DOHH2 (cell line): ENCODE measurements at regions not wholly inside any gene's neighbourhood (a gene's known extent, or its start where the extent isn't known, plus 50 kb on each side); places are given as distances from the start of the nearest gene placed in this dataset.

Source experiments
- H3F3A ChIP-seq: fragments of 200-600 bp; sonication (generic), shearing (Covaris generic); 2 replicates; pipeline ENCODE4 v1.6.0; 2016; ENCODE audit warnings: antibody characterized with exemption, mild to moderate bottlenecking; ENCODE audit not compliant: control insufficient read depth, insufficient read depth
- H3K27ac ChIP-seq: fragments of 200-600 bp; sonication (generic); 2 replicates; pipeline ENCODE4 v1.5.1; 2014; ENCODE audit warnings: low read depth, mild to moderate bottlenecking, low read length, moderate library complexity
- H3K27me3 ChIP-seq: fragments of 200-600 bp; sonication (generic); 2 replicates; pipeline ENCODE4 v1.6.1; 2014; ENCODE audit warnings: mild to moderate bottlenecking, low read length, mixed read lengths; ENCODE audit not compliant: control insufficient read depth
- H3K36me3 ChIP-seq: fragments of 200-600 bp; sonication (generic); 2 replicates; pipeline ENCODE4 v1.6.1; 2014; ENCODE audit warnings: mild to moderate bottlenecking, low read length, moderate library complexity, mixed read lengths; ENCODE audit not compliant: control insufficient read depth
- H3K4me1 ChIP-seq: fragments of 200-600 bp; sonication (generic); 2 replicates; pipeline ENCODE4 v1.6.1; 2014; ENCODE audit warnings: mild to moderate bottlenecking, low read length, mixed read lengths; ENCODE audit not compliant: control insufficient read depth
- H3K4me2 ChIP-seq: fragments of 200-600 bp; sonication (generic); 2 replicates; pipeline ENCODE4 v1.6.0; 2014; ENCODE audit warnings: mild to moderate bottlenecking, low read length, moderate library complexity
- H3K4me3 ChIP-seq: fragments of 200-600 bp; sonication (generic); 2 replicates; pipeline ENCODE4 v1.5.1; 2014; ENCODE audit warnings: mild to moderate bottlenecking, low read length, mixed read lengths
- H3K79me2 ChIP-seq: fragments of 200-600 bp; sonication (generic); 2 replicates; pipeline ENCODE4 v1.6.1; 2014; ENCODE audit warnings: mild to moderate bottlenecking, low read length, mixed read lengths; ENCODE audit not compliant: control insufficient read depth
- H3K9me2 ChIP-seq: fragments of 200-600 bp; sonication (generic); replicated peaks from 2 replicates; pipeline ENCODE4 v1.6.1; 2014; ENCODE audit warnings: mild to moderate bottlenecking, low read length, mixed read lengths; ENCODE audit not compliant: control insufficient read depth
- H3K9me3 ChIP-seq: fragments of 200-600 bp; sonication (generic); 2 replicates; pipeline ENCODE4 v1.6.1; 2014; ENCODE audit warnings: antibody characterized with exemption, low read length, mixed read lengths; ENCODE audit not compliant: control insufficient read depth, insufficient read depth
- H4K20me1 ChIP-seq: fragments of 200-600 bp; sonication (generic); 2 replicates; pipeline ENCODE4 v1.6.0; 2014; ENCODE audit warnings: low read depth, mild to moderate bottlenecking, antibody characterized with exemption, low read length, moderate library complexity; ENCODE audit not compliant: control insufficient read depth, insufficient read depth
- CTCF ChIP-seq: fragments of 200-600 bp; sonication (generic); IDR thresholded peaks from one replicate; pipeline ENCODE4 v1.5.1; 2014; ENCODE audit warnings: antibody characterized with exemption, mild to moderate bottlenecking, low read depth, low read length; ENCODE audit not compliant: poor library complexity, severe bottlenecking
- EZH2phosphoT487 ChIP-seq: fragments of 200-600 bp; sonication (generic); IDR thresholded peaks from 2 replicates; pipeline ENCODE4 v1.6.1; 2017; ENCODE audit warnings: borderline replicate concordance, mild to moderate bottlenecking, antibody characterized with exemption, low read length, moderate library complexity, mixed read lengths

DNA sequence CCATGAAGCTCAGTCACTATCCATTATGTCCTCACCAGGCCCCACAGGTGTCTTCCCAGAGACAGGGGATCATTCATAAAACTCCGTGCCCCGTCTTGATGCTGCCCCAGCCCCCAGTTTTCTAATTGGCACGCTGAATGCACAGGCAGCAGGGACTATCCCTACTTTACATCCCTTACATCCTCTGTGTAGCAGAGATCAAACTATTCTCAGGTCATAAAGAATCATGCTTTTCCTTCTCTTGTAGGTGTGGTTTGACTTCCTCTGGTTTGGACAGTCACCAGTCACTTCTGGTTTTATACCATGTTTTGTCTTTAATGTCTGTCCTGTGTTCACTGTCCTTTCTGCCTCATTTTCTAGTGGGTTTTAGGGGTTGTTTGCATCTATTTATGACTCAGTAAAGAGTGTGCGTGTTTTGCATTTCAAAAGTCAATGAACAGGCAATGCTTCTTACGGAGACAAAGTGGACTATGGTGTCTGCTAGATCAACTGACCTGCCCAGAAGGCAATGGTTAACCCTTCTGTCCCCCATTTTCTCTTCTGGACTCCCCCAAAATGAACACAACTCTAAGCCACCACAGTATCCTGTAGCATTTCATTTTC lies 140.4 kb upstream of the NPVF start:
- no peaks in the 10 kb centered on the region for H3K36me3 ChIP-seq
- TF ChIP-seq EZH2phosphoT487 (no peak), CTCF (no peak)
- H3K4me3 ChIP-seq: no peak overlapping the region
- no peaks in the 10 kb centered on the region; the same call in 1 of the 2 replicates for H3K27me3 ChIP-seq
- H3K79me2 ChIP-seq: no peaks in the 10 kb centered on the region
- H3K9me3 ChIP-seq: peaks cover 13% of the 10 kb centered on the region
- H3K4me1 ChIP-seq: no peaks in the 10 kb centered on the region
- no peak overlapping the region for H3K27ac ChIP-seq
- no peaks in the 10 kb centered on the region for H3K9me2 ChIP-seq
- H3K4me2 ChIP-seq: no peak overlapping the region
- no peaks in the 10 kb centered on the region for H3F3A ChIP-seq
- no peaks in the 10 kb centered on the region for H4K20me1 ChIP-seq

GRCh38 chr7:25369786-25370185 lies 141.5 kb upstream of the NPVF start:
- H3K4me2 ChIP-seq: no peak overlapping the region
- H3K9me3 ChIP-seq: peaks cover 13% of the 10 kb centered on the region
- H3K4me1 ChIP-seq: no peaks in the 10 kb centered on the region
- no peaks in the 10 kb centered on the region for H3F3A ChIP-seq
- no peak overlapping the region for H3K27ac ChIP-seq
- H3K9me2 ChIP-seq: no peaks in the 10 kb centered on the region
- no peaks in the 10 kb centered on the region for H4K20me1 ChIP-seq
- H3K4me3 ChIP-seq: no peak overlapping the region
- TF ChIP-seq CTCF: no peak
- no peak for TF ChIP-seq EZH2phosphoT487
- H3K36me3 ChIP-seq: no peaks in the 10 kb centered on the region
- H3K79me2 ChIP-seq: no peaks in the 10 kb centered on the region
- H3K27me3 ChIP-seq: no peaks in the 10 kb centered on the region; the same call in 1 of the 2 replicates

GRCh38 chr7:25371972-25372371 lies 143.7 kb upstream of the NPVF start:
- H3K4me1 ChIP-seq: no peaks in the 10 kb centered on the region
- peaks cover 13% of the 10 kb centered on the region for H3K9me3 ChIP-seq

More at GRCh38 chr7:25371972-25372371, 143.7 kb upstream of the NPVF start:
- Histone ChIP-seq H4K20me1 (no peaks in the 10 kb centered on the region), H3K36me3 (no peaks in the 10 kb centered on the region), H3K4me2 (no peak overlapping the region), H3K27ac (no peak overlapping the region), H3K27me3 (no peaks in the 10 kb centered on the region; the same call in 1 of the 2 replicates), H3K9me2 (no peaks in the 10 kb centered on the region), H3K79me2 (no peaks in the 10 kb centered on the region), H3F3A (no peaks in the 10 kb centered on the region), H3K4me3 (no peak overlapping the region)
- TF ChIP-seq CTCF (no peak), EZH2phosphoT487 (no peak)
